ENCODE measurements at regions not wholly inside any gene's neighbourhood (a gene's known extent, or its start where the extent isn't known, plus 50 kb on each side); places are given as distances from the start of the nearest gene placed in this dataset.

DNA sequence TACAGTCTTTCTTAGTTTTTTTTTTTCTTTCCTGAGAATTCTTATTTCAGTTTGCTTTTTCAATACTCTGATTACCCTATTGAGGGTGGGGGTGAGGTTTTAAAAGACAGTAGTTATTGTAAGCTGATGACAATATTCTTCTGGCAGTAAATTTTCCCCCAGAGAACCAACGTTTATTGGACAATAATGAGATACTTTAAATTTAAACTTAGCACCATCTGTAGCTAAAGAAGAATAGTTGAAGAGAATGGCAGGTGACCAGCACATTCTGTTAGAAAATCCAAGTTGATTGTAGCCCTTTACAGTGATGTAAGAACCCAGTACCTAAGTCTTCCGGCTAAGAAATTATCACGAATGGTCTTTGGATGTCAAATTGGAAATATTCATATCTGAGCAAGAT is 364.6 kb upstream of the LYPLAL1 start:
- ATAC-seq, result no peak
- DNase-seq (ENCODE audit: low spot score), result no peak

- ATAC-seq (no peak), DNase-seq (ENCODE audit: low spot score) (no peak)
Observed at GRCh38 chr1:218809625-218810024, 364.1 kb upstream of the LYPLAL1 start.

DNA sequence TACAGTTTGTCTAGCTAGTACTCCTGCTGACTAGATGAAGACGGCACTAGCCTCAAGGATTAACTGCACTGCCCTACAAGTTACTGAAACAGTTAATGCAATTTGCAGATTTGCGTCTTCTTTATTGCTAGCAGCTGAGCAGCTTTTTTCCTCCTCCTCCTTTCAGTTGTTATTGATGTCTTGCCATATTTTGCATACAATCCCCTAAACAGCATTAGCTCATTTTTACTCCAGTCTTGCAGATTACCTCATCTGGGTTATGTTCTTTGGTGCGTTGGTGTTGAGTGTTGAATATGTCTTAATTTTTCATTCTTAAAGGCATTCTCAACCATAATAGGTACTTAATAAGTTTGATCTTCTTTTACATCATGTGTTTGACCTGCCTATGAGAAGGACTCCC is 363.4 kb upstream of the LYPLAL1 start:
- no peak for ATAC-seq
- no peak for DNase-seq (ENCODE audit: low spot score)

GRCh38 chr1:218811497-218811896 is 362.2 kb upstream of the LYPLAL1 start:
- ATAC-seq (no peak), DNase-seq (ENCODE audit: low spot score) (no peak)

DNA sequence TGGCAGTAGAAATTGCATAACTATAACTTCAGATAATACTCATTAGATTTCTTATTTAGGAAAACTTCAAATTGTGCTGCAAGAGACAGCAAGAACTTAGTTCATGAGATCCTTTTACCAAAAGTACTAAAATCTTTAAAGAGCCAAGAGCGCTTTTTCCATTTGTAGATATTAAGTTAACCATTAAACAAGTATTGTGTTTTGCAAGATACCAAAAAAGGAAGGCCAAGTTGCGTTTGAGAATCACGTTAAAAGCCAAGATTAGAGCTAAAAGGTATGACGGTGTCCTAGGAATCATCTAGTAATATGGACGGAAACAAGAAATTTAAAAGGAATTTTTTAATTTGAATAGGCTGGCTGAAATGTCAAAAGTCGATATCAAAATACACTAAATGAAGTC is 361.3 kb upstream of the LYPLAL1 start:
- ATAC-seq, result peak; percentile 60
- DNase-seq (ENCODE audit: low spot score), result no peak

DNA sequence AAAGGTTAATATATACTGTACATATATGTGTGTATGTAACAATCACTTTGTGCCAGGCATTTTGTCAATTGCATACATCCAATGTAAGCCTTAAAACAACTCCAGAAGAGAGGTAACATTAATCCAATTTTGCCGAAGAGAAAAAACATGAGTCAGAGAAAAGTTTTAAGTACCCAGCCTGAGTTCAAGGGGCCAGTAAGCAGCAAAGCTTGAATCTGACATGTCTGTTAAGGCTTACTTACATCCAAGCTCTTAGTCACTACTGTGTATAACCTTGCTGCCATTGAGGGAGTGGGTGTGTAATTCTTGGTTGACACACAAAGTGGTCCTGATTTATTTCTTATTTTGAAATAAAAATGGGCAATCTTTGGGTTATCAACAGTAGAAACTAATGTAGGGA is 360.4 kb upstream of the LYPLAL1 start:
- DNase-seq (ENCODE audit: low spot score) (no peak), ATAC-seq (no peak)

- ATAC-seq (no peak), DNase-seq (ENCODE audit: low spot score) (no peak)
Observed at GRCh38 chr1:218815076-218815475, 358.6 kb upstream of the LYPLAL1 start.

- no peak for DNase-seq (ENCODE audit: low spot score)
- ATAC-seq, result no peak
Observed at GRCh38 chr1:218817071-218817470, 356.6 kb upstream of the LYPLAL1 start.

GRCh38 chr1:218817691-218818465 is 355.8 kb upstream of the LYPLAL1 start:
- ATAC-seq, result no peak
- no peak for DNase-seq (ENCODE audit: low spot score)

DNA sequence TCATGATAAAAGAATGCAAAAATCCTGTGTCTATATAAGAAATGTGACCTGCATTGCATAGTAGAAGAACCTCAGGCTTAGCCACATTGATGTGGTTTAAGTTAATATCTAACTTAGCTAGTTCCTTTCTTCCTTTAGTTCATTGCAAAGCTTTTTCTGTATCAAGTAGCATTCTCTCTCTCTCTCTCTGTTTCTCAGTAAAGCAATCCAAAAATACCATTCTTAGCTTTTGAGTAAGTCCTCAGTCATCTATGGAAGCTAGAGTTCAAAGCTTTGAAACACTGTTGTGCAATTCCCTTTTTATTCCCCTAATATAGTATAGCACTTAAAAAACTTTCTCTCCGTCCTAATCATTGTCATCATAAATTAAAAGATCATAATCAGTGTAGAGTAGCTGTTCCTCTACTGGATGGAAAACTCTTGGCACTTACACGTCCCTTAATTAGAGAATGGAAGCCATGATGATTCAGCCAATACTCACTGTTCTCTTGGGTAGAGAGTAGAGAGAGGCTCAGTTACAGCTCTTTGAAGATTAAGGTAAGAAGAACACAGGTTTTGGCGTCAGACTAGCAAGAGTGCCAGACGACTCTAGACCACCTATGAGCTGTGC is 350.3 kb upstream of the LYPLAL1 start:
- DNase-seq (ENCODE audit: low spot score), result no peak
- no peak for ATAC-seq

GRCh38 chr1:218827486-218827885 is 346.2 kb upstream of the LYPLAL1 start:
- DNase-seq (ENCODE audit: low spot score), result no peak
- ATAC-seq, result no peak

- DNase-seq (ENCODE audit: low spot score), result no peak
- no peak for ATAC-seq
Observed at GRCh38 chr1:218828125-218828650, 345.5 kb upstream of the LYPLAL1 start.

DNA sequence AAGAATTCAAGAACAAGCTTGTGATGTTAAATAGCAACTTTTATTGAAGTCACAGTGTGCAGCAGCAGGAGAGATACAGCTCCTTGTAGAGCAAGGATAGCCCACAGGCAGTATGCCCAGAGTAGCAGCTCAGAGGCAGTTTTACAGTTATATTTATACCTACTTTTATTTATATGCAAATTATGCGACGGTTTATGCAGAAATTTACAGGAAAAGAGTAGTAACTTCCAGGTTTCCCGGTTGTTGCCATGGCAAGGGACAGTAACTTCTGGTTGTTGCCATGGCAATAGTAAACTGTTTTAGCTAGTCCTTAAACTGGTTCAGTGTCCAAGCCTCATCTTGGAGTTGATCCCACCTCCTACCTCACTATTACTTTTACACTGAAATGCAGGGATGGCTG is 344.6 kb upstream of the LYPLAL1 start:
- DNase-seq (ENCODE audit: low spot score), result no peak
- ATAC-seq, result no peak

DNA sequence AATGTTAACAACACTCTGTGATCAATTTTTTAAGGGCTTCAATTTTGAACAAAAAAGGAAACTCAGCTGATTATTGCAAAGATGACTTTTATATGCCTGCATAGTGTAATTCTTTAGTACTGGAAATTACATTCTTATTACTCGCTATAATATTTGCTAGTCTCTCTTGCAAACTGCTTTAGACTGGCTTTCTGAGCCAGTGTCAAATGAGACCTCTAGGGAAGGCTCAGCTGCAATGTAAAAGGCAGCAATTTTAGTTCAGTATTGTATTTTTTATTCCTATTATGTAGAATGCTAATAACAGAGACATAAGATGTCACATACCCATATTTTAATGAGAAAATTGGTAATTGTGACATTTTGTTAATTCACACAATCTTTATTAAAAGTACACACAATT is 338.1 kb upstream of the LYPLAL1 start:
- DNase-seq (ENCODE audit: low spot score) (no peak), ATAC-seq (no peak)

GRCh38 chr1:218836264-218836663 is 337.4 kb upstream of the LYPLAL1 start:
- DNase-seq (ENCODE audit: low spot score) (no peak), ATAC-seq (no peak)

DNA sequence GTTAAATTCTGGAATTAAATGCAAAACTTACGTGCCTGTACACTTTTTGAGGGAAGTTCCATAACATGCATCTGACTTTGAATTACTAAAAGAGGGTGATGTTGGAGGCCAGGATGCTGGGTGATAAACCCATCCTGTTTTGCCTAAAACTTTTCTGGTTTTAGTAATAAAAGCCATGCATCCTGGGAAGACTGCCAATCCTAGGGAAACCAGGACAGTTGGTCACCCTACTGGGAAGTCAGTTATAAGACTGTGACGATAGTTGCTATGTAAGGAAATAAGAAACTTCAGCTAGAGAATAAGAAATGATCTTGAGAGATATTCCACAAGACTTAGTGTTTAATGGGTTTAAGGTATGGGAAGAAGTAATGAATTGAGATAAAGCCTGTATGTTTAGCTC is 336.6 kb upstream of the LYPLAL1 start:
- no peak for DNase-seq (ENCODE audit: low spot score)
- ATAC-seq, result no peak

- no peak for ATAC-seq
- DNase-seq (ENCODE audit: low spot score), result no peak
Observed at GRCh38 chr1:218845589-218845988, 328.1 kb upstream of the LYPLAL1 start.

DNA sequence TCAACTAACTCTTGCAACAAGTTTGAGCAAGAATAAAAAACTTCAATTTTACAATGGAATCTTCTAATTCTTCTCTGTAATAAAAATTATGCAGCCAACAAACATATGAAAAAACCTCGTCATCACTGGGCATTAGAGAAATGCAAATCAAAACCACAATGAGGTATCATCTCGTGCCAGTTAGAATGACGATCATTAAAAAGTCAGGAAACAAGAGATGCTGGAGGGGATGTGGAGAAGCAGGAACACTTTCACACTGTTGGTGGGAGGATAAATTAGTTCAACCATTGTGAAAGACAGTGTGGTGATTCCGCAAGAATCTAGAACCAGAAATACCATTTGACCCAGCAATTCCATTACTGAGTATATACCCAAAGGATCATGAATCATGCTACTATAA is 327.5 kb upstream of the LYPLAL1 start:
- DNase-seq (ENCODE audit: low spot score) (no peak), ATAC-seq (no peak)

GRCh38 chr1:218847089-218847768 is 326.4 kb upstream of the LYPLAL1 start:
- ATAC-seq (no peak), DNase-seq (ENCODE audit: low spot score) (no peak)

- no peak for DNase-seq (ENCODE audit: low spot score)
Observed at GRCh38 chr1:218848009-218848408, 325.7 kb upstream of the LYPLAL1 start.

DNA sequence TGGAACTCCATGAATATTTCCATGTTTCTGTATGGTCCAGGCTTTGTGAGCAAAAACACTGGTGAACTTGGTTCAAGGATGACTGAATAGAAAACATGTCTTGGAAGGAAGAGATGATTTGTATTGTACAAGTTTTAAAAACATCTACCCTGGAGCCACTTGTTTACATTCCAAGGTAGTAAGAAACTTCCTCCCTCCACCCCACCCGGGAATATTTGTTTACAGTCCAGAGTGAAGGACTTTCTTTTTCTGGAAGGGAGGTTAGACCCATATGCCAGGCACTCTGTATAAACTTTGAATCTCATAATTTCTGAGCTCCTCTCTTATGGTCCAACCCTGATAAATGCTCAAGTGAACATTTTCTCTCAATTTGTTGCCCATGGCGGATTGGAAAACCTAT is 323.3 kb upstream of the LYPLAL1 start:
- ATAC-seq (no peak), DNase-seq (ENCODE audit: low spot score) (no peak)

More at GRCh38 chr1:218848009-218848408, 325.7 kb upstream of the LYPLAL1 start:
- no peak for ATAC-seq

DNA sequence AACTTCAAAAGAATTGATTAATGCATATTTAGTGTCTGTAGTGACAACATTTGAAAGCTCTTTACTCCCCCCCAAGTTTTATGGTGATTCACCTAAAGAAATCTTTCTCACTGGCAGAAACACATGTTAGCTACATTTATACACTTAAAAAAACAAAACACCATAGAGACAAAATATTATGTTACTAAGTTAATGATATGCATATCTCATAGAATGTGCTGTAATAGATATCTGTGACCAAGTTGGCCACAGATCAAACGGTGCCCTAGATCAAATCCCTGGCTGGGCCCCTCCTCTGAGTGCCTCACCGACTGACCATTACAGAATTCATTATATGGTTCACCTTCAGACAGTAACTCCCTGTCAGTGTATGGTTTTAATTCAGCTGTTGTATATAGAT is 322.1 kb upstream of the LYPLAL1 start:
- no peak for DNase-seq (ENCODE audit: low spot score)
- no peak for ATAC-seq

Measured in left lobe of liver (tissue), 2 donors.